ENCODE measurements at regions not wholly inside any gene's neighbourhood (a gene's known extent, or its start where the extent isn't known, plus 50 kb on each side); places are given as distances from the start of the nearest gene placed in this dataset.

DNA sequence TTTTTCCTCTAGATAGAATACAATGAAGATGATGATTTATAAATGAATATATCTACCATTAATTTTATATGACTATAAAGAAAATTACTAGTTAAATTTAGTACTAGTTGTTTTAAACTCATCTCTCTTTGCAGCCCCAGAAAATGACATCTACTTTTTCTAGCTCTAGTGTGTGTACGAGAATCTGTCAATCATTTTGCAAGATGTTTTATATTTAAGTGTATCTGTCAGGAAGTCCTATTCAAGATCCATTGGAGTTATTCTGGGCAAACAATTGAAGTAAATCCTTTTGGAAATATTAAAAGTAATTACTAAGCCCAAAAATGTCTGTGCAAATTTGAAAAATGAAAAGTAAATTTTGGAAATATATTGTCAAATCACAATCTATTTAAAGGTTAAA lies 144.3 kb upstream of the PCDH9 start:
- TF ChIP-seq, protein P1, sequence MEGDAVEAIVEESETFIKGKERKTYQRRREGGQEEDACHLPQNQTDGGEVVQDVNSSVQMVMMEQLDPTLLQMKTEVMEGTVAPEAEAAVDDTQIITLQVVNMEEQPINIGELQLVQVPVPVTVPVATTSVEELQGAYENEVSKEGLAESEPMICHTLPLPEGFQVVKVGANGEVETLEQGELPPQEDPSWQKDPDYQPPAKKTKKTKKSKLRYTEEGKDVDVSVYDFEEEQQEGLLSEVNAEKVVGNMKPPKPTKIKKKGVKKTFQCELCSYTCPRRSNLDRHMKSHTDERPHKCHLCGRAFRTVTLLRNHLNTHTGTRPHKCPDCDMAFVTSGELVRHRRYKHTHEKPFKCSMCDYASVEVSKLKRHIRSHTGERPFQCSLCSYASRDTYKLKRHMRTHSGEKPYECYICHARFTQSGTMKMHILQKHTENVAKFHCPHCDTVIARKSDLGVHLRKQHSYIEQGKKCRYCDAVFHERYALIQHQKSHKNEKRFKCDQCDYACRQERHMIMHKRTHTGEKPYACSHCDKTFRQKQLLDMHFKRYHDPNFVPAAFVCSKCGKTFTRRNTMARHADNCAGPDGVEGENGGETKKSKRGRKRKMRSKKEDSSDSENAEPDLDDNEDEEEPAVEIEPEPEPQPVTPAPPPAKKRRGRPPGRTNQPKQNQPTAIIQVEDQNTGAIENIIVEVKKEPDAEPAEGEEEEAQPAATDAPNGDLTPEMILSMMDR (conservative IDR thresholded peaks at IDR 0.05 in 1 of 2, IDR thresholded peaks at IDR 0.05 in 1 of 2; ENCODE audit: low read depth in 1 of 2, low read length in 2 of 2) = no peak
- TF ChIP-seq EZH2 (IDR thresholded peaks at IDR 0.05; ENCODE audit: low read length, missing control alignments) = no peak

Measured in fibroblast of lung (primary cell).